ENCODE measurements at regions not wholly inside any gene's neighbourhood (a gene's known extent, or its start where the extent isn't known, plus 50 kb on each side); places are given as distances from the start of the nearest gene placed in this dataset.

- WGBS, 2 donors = 83 to 100% methylated on average over 1 of the region's 1 CpG
- no peak for TF ChIP-seq POLR2A (IDR thresholded peaks at IDR 0.05)
- TF ChIP-seq, protein P1, sequence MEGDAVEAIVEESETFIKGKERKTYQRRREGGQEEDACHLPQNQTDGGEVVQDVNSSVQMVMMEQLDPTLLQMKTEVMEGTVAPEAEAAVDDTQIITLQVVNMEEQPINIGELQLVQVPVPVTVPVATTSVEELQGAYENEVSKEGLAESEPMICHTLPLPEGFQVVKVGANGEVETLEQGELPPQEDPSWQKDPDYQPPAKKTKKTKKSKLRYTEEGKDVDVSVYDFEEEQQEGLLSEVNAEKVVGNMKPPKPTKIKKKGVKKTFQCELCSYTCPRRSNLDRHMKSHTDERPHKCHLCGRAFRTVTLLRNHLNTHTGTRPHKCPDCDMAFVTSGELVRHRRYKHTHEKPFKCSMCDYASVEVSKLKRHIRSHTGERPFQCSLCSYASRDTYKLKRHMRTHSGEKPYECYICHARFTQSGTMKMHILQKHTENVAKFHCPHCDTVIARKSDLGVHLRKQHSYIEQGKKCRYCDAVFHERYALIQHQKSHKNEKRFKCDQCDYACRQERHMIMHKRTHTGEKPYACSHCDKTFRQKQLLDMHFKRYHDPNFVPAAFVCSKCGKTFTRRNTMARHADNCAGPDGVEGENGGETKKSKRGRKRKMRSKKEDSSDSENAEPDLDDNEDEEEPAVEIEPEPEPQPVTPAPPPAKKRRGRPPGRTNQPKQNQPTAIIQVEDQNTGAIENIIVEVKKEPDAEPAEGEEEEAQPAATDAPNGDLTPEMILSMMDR (IDR thresholded peaks at IDR 0.05) = no peak
- intact Hi-C loops (cut with DNase I; ENCODE audit: low total_unique reads) = no loop called here
- no peak for DNase-seq (ENCODE audit: low spot score in 2 of 2)
- H3K4me3 ChIP-seq (ENCODE audit: low read depth, poor library complexity, severe bottlenecking) = no peak overlapping the region
Measured at GRCh38 chr5:145681216-145681615, 153.9 kb downstream of the PRELID2 start.

DNA sequence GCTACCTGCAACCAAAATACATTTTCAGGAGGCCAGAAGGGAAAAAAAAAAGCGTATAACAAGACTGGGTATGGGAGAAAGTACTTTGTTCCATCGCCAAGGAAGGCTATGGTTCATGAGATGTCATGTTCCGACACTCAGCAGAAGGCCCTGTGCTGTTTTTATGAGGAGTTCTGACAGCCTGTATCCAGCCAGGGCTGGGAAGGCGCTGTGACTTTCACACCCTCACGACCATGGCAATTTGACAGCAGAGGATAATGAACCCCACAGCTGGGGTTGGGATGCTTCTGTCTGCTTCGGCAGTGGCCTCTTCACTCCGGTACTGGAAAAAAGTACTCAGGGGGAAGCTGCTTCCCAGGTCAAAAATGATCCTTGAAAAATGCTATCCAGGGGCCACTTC, 154.4 kb downstream of the PRELID2 start:
- no peak overlapping the region for H3K4me3 ChIP-seq (ENCODE audit: low read depth, poor library complexity, severe bottlenecking)
- TF ChIP-seq, protein P1 (IDR thresholded peaks at IDR 0.05) = no peak
- TF ChIP-seq POLR2A (IDR thresholded peaks at IDR 0.05) = no peak
- 48 to 58% methylated on average over 7 of the region's 7 CpGs for WGBS, 2 donors
- DNase-seq (ENCODE audit: low spot score in 2 of 2) = no peak
- intact Hi-C loops (cut with DNase I; ENCODE audit: low total_unique reads) = no loop called here

GRCh38 chr5:145680169-145680568, 155.0 kb downstream of the PRELID2 start:
- no peak overlapping the region for H3K4me3 ChIP-seq (ENCODE audit: low read depth, poor library complexity, severe bottlenecking)
- intact Hi-C loops (cut with DNase I; ENCODE audit: low total_unique reads) = no loop called here
- TF ChIP-seq POLR2A (IDR thresholded peaks at IDR 0.05) = no peak
- TF ChIP-seq, protein P1 (IDR thresholded peaks at IDR 0.05) = no peak

DNA sequence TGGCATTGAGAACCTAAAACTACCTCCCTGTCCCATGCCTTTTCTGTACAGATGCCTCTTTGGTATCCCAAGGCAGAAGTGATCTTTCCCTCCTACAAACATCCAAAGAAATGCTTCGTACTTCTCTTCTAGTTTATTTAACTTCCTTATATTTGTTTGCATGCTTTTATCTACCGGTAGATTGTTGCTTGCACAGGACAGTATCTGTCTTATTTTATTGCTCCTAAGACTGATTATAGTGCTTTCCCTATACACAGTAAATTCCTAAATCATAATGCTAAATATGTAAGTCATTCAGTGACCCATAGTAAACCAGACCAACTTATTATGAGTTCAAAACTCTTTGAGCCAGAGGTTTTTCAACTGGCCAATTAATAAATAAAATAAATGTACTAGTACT, 156.9 kb downstream of the PRELID2 start:
- DNase-seq (ENCODE audit: low spot score in 2 of 2) = no peak
- 77 to 78% methylated on average over 2 of the region's 2 CpGs for WGBS, 2 donors
- intact Hi-C loops (cut with DNase I; ENCODE audit: low total_unique reads) = no loop called here
- H3K4me3 ChIP-seq (ENCODE audit: low read depth, poor library complexity, severe bottlenecking) = no peak overlapping the region
- TF ChIP-seq, protein P1 (IDR thresholded peaks at IDR 0.05) = no peak
- TF ChIP-seq POLR2A (IDR thresholded peaks at IDR 0.05) = no peak

More at GRCh38 chr5:145680169-145680568, 155.0 kb downstream of the PRELID2 start:
- no peak for DNase-seq (ENCODE audit: low spot score in 2 of 2)

GRCh38 chr5:145673786-145674185, 161.4 kb downstream of the PRELID2 start:
- no peak overlapping the region for H3K4me3 ChIP-seq (ENCODE audit: low read depth, poor library complexity, severe bottlenecking)
- DNase-seq (ENCODE audit: low spot score in 2 of 2) = no peak
- no peak for TF ChIP-seq POLR2A (IDR thresholded peaks at IDR 0.05)
- TF ChIP-seq, protein P1 (IDR thresholded peaks at IDR 0.05) = no peak
- intact Hi-C loops (cut with DNase I; ENCODE audit: low total_unique reads) = no loop called here

- TF ChIP-seq, protein P1 (IDR thresholded peaks at IDR 0.05) = no peak
- TF ChIP-seq POLR2A (IDR thresholded peaks at IDR 0.05) = no peak
- 82% methylated on average over 3 of the region's 3 CpGs for WGBS, 2 donors
- intact Hi-C loops (cut with DNase I; ENCODE audit: low total_unique reads) = no loop called here
- no peak for DNase-seq (ENCODE audit: low spot score in 2 of 2)
- H3K4me3 ChIP-seq (ENCODE audit: low read depth, poor library complexity, severe bottlenecking) = no peak overlapping the region
Measured at GRCh38 chr5:145668714-145669113, 166.4 kb downstream of the PRELID2 start.
